AG10803 (cell line): ENCODE measurements at regions not wholly inside any gene's neighbourhood (a gene's known extent, or its start where the extent isn't known, plus 50 kb on each side); places are given as distances from the start of the nearest gene placed in this dataset.

Source experiments
- DNase-seq: peaks from one replicate; pipeline ENCODE4 v3.0.0; 2010; ENCODE audit warnings: low read depth
- H3K4me3 ChIP-seq: 2 replicates; pipeline ENCODE4 v1.5.1; 2011; ENCODE audit warnings: mild to moderate bottlenecking, low read length, control low read depth
- CTCF ChIP-seq: conservative IDR thresholded peaks from 2 replicates; pipeline ENCODE4 v1.5.1; 2011; ENCODE audit warnings: mild to moderate bottlenecking, low read length, control low read depth, inconsistent platforms

GRCh38 chr11:129278586-129279319 lies 86.6 kb upstream of the ARHGAP32 start:
- H3K4me3 ChIP-seq = peak overlapping the region; percentile 71
- no peak for TF ChIP-seq CTCF
- no peak for DNase-seq

GRCh38 chr11:129277198-129277843 lies 85.2 kb upstream of the ARHGAP32 start:
- no peak for DNase-seq
- no peak overlapping the region for H3K4me3 ChIP-seq
- TF ChIP-seq CTCF = no peak

GRCh38 chr11:129275828-129276227 lies 83.7 kb upstream of the ARHGAP32 start:
- DNase-seq = no peak
- no peak overlapping the region for H3K4me3 ChIP-seq
- no peak for TF ChIP-seq CTCF

GRCh38 chr11:129273944-129274711 lies 82.0 kb upstream of the ARHGAP32 start:
- no peak overlapping the region for H3K4me3 ChIP-seq
- no peak for DNase-seq
- TF ChIP-seq CTCF = no peak

GRCh38 chr11:129273322-129273721 lies 81.2 kb upstream of the ARHGAP32 start:
- DNase-seq = no peak
- no peak overlapping the region for H3K4me3 ChIP-seq
- TF ChIP-seq CTCF = no peak

GRCh38 chr11:129271030-129271429 lies 78.9 kb upstream of the ARHGAP32 start:
- TF ChIP-seq CTCF = no peak
- no peak for DNase-seq
- no peak overlapping the region for H3K4me3 ChIP-seq
